Mesenchymal stem cell (in vitro differentiated cells and primary cell): ENCODE measurements at regions not wholly inside any gene's neighbourhood (a gene's known extent, or its start where the extent isn't known, plus 50 kb on each side); places are given as distances from the start of the nearest gene placed in this dataset.
"Not testable (repeated sequence)": the region's sequence is repeated elsewhere in the genome, so short reads cannot be mapped to it uniquely, and the experiment has no call there.

ENCODE experiments used
- DNase-seq: peaks from one replicate; pipeline ENCODE4 v3.0.0-alpha.2; 2013
- H2AFZ ChIP-seq: one replicate; pipeline ENCODE4 v1.6.1; 2013; ENCODE audit warnings: low read depth, mild to moderate bottlenecking, control low read depth, inconsistent platforms, low read length, moderate library complexity
- H2AK5ac ChIP-seq: 2 replicates; pipeline ENCODE4 v1.6.1; 2013; ENCODE audit warnings: low read length, moderate library complexity, mild to moderate bottlenecking, inconsistent platforms; ENCODE audit not compliant: severe bottlenecking
- H2BK120ac ChIP-seq: one replicate; pipeline ENCODE4 v1.6.1; 2013; ENCODE audit warnings: low read depth, mild to moderate bottlenecking, inconsistent platforms, low read length, moderate library complexity
- H2BK12ac ChIP-seq, 2 experiments: one replicate each; pipeline ENCODE4 v1.6.1; 2013; ENCODE audit warnings: inconsistent platforms in 2 of 2, low read length in 2 of 2, mild to moderate bottlenecking in 2 of 2, moderate library complexity in 2 of 2, control low read depth in 1 of 2
- H2BK15ac ChIP-seq: one replicate; pipeline ENCODE4 v1.6.1; 2013; ENCODE audit warnings: mild to moderate bottlenecking, low read depth, inconsistent platforms; ENCODE audit not compliant: poor library complexity, severe bottlenecking
- H2BK5ac ChIP-seq: 2 replicates; pipeline ENCODE4 v1.6.1; 2013; ENCODE audit warnings: low read depth, mild to moderate bottlenecking, low read length, control low read depth, inconsistent platforms; ENCODE audit not compliant: poor library complexity, severe bottlenecking
- H3K14ac ChIP-seq, 2 experiments: one replicate each; pipeline ENCODE4 v1.6.1; 2013; ENCODE audit warnings: inconsistent platforms in 2 of 2, low read length in 2 of 2, control low read depth in 1 of 2, mild to moderate bottlenecking in 1 of 2, moderate library complexity in 1 of 2
- H3K18ac ChIP-seq, 2 experiments: one replicate each; pipeline ENCODE4 v1.6.1; 2013; ENCODE audit warnings: inconsistent platforms in 2 of 2, low read length in 2 of 2, control low read depth in 1 of 2, low read depth in 1 of 2, mild to moderate bottlenecking in 1 of 2
- H3K23ac ChIP-seq, 2 experiments: one replicate each; pipeline ENCODE4 v1.6.1; 2013; ENCODE audit warnings: inconsistent platforms in 2 of 2, low read length in 2 of 2, mild to moderate bottlenecking in 2 of 2, moderate library complexity in 2 of 2, control low read depth in 1 of 2
- H3K27ac ChIP-seq: 2 replicates; pipeline ENCODE4 v1.5.1; 2013; ENCODE audit warnings: mild to moderate bottlenecking, moderate library complexity, low read length, control low read depth, inconsistent platforms; ENCODE audit not compliant: poor library complexity, severe bottlenecking
- H3K27me3 ChIP-seq, 2 experiments: 2 replicates each; pipeline versions ENCODE4 v1.6.1 to v1.7.0; 2013; ENCODE audit warnings: low read length in 2 of 2, mild to moderate bottlenecking in 2 of 2, moderate library complexity in 2 of 2, control low read depth in 1 of 2, inconsistent platforms in 1 of 2; ENCODE audit not compliant: control insufficient read depth in 1 of 2, insufficient read depth in 1 of 2
- H3K36me3 ChIP-seq, 2 experiments: 2 replicates each; pipeline versions ENCODE4 v1.6.1 to v1.7.0; 2013; ENCODE audit warnings: low read length in 2 of 2, control low read depth in 1 of 2, inconsistent platforms in 1 of 2, low read depth in 1 of 2, mild to moderate bottlenecking in 1 of 2; ENCODE audit not compliant: insufficient read depth in 2 of 2, control insufficient read depth in 1 of 2
- H3K4ac ChIP-seq, 2 experiments: one replicate each; pipeline ENCODE4 v1.6.1; 2013; ENCODE audit warnings: inconsistent platforms in 2 of 2, low read length in 2 of 2, mild to moderate bottlenecking in 2 of 2, moderate library complexity in 2 of 2, control low read depth in 1 of 2, low read depth in 1 of 2
- H3K4me1 ChIP-seq: 2 replicates; pipeline ENCODE4 v1.6.1; 2013; ENCODE audit warnings: low read depth, low read length, control low read depth; ENCODE audit not compliant: control insufficient read depth, insufficient read depth
- H3K4me2 ChIP-seq: 2 replicates; pipeline ENCODE4 v1.6.1; 2013; ENCODE audit warnings: low read length, mild to moderate bottlenecking, inconsistent platforms; ENCODE audit not compliant: poor library complexity, severe bottlenecking
- H3K4me3 ChIP-seq, 2 experiments: 2 replicates each; pipeline versions ENCODE4 v1.5.1 to v1.7.0; 2013; ENCODE audit warnings: low read length in 2 of 2, mild to moderate bottlenecking in 2 of 2, control low read depth in 1 of 2, low read depth in 1 of 2; ENCODE audit not compliant: insufficient read depth in 1 of 2
- H3K79me1 ChIP-seq: replicated peaks from 2 replicates; pipeline ENCODE4 v1.6.1; 2013; ENCODE audit warnings: mild to moderate bottlenecking, control low read depth, low read length, inconsistent platforms; ENCODE audit not compliant: poor library complexity, severe bottlenecking
- H3K9ac ChIP-seq: 2 replicates; pipeline ENCODE4 v1.7.0; 2013; ENCODE audit warnings: mild to moderate bottlenecking, low read length, moderate library complexity
- H3K9me3 ChIP-seq: 2 replicates; pipeline ENCODE4 v1.7.0; 2013; ENCODE audit warnings: mild to moderate bottlenecking, low read length; ENCODE audit not compliant: control insufficient read depth
- H4K8ac ChIP-seq: one replicate; pipeline ENCODE4 v1.6.1; 2013; ENCODE audit warnings: inconsistent platforms, mild to moderate bottlenecking, low read length, moderate library complexity
- H4K91ac ChIP-seq: one replicate; pipeline ENCODE4 v1.6.1; 2013; ENCODE audit warnings: mild to moderate bottlenecking, low read length, inconsistent platforms
- WGBS: methylation state at CpG from one replicate; pipeline ENCODE4 v1.1.7; 2013; ENCODE audit warnings: mixed read lengths; 5-methylcytosine and 5-hydroxymethylcytosine counted together

DNA sequence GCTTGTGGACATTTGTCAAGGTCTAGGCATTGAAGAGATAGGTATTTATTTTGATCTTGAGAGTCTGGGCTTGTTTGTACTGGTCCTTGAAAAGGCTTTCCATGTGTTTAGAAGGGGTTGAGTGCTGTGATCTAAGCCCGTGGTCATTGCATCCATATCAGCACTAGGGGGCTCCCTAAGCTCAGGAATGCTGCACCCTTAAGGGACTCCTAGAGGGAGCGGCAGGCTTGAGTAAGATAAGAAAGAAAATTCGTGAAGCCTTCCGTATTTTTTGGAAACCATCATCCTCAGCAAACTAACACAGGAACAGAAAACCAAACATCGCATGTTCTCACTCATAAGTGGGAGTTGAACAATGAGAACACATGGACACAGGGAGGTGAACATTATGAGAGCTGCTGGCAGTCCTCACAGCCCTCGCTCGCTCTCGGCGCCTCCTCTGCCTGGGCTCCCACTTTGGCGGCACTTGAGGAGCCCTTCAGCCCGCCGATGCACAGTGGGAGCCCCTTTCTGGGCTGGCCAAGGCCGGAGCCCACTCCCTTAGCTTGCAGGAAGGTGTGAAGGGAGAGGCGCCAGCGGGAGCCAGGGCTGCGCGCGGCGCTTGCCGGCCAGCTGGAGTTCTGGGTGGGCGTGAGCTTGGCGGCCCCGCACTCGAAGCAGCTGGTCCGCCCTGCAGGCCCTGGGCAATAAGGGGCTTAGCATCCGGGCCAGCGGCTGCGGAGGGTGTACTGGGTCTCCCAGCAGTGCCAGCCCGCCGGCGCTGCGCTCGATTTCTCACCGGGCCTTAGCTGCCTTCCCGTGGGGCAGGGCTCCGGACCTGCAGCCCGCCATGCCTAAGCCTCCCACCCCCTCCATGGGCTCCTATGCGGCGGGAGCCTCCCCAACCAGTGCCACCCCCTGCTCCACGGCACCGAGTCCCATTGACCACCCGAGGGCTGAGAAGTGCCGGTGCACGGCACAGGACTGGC is 201.2 kb upstream of the PCDH18 start:
- not testable (repeated sequence) for H3K27ac ChIP-seq, H3K36me3 ChIP-seq, DNase-seq, H4K91ac ChIP-seq, H3K79me1 ChIP-seq, H4K8ac ChIP-seq, H3K18ac ChIP-seq, H3K4me2 ChIP-seq, H3K4ac ChIP-seq, H3K9ac ChIP-seq, H3K14ac ChIP-seq, H3K23ac ChIP-seq, H2BK5ac ChIP-seq, H2BK12ac ChIP-seq, H3K27me3 ChIP-seq, H2BK120ac ChIP-seq, H3K4me3 ChIP-seq, H2AK5ac ChIP-seq, H3K4me1 ChIP-seq, H2AFZ ChIP-seq
- Histone ChIP-seq H3K9me3 (peaks cover 22% of the 10 kb centered on the region), H2BK15ac (peak overlapping the region; percentile 44)
- WGBS = 95% methylated on average over 43 of the region's 44 CpGs

DNA sequence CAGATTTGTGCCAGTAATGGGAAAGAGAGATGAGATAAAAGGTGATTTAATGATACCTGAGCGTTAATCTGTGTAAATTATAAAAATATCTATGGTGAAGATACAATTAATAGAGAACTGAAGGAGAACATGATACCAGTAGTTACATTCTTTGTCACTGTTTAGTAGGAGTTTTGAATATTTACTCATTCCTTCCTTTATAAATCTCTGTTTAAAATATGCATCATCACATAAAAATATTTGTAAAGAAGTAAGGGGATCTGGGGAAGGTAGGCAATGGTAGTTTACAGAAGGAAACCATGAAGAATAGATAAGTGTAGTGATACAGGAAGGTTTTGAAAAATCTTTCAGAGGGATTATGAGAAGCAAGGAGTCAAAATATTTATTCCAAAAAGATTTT is 190.6 kb upstream of the PCDH18 start:
- H2BK12ac ChIP-seq = no peak overlapping the region
- no peaks in the 10 kb centered on the region for H3K36me3 ChIP-seq
- no peak overlapping the region for H3K4ac ChIP-seq
- no peak overlapping the region for H2AK5ac ChIP-seq
- no peak overlapping the region for H3K4me3 ChIP-seq
- no peak overlapping the region for H3K14ac ChIP-seq
- no peak overlapping the region for H4K8ac ChIP-seq
- no peaks in the 10 kb centered on the region for H3K4me1 ChIP-seq
- no peak overlapping the region for H3K23ac ChIP-seq
- no peak overlapping the region for H2AFZ ChIP-seq
- no peak overlapping the region for H3K27ac ChIP-seq
- H2BK120ac ChIP-seq = no peak overlapping the region
- H3K9me3 ChIP-seq = peaks cover 7% of the 10 kb centered on the region
- H3K79me1 ChIP-seq = no peaks in the 10 kb centered on the region
- no peak overlapping the region for H2BK15ac ChIP-seq
- no peak for DNase-seq
- no CpG with 5 or more reads among the region's 1 CpG for WGBS
- no peak overlapping the region for H4K91ac ChIP-seq
- no peak overlapping the region for H3K18ac ChIP-seq
- no peaks in the 10 kb centered on the region for H3K27me3 ChIP-seq
- no peak overlapping the region for H3K4me2 ChIP-seq
- H3K9ac ChIP-seq = no peak overlapping the region
- no peak overlapping the region for H2BK5ac ChIP-seq

DNA sequence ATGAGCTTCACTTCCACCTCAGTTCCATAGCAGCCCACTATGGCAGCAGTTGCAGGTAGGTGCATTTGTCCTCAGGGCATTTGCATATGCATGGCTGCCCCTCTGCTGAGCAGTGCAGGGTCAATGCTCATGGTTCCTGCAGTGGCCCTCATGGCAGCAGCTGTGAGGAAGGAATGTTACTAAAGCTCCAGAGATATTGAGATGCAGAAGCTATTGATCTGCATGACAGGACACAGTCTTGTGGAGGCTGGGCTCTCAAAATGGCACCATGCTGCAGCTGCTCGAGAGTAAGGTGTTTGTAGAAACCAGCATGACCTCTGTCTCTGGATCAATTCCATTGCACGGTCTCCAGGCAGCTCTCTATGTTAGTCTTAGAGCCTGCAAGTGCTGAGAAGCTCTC is 179.2 kb upstream of the PCDH18 start:
- H3K27ac ChIP-seq = no peak overlapping the region
- no peak overlapping the region for H3K14ac ChIP-seq
- H3K9me3 ChIP-seq = no peaks in the 10 kb centered on the region
- no peaks in the 10 kb centered on the region for H3K79me1 ChIP-seq
- no peak overlapping the region for H3K23ac ChIP-seq
- WGBS = 92% methylated on average over 2 of the region's 2 CpGs
- H3K4ac ChIP-seq = no peak overlapping the region
- H4K8ac ChIP-seq = peak overlapping the region; percentile 19
- H4K91ac ChIP-seq = no peak overlapping the region
- H2BK15ac ChIP-seq = no peak overlapping the region
- peak overlapping the region in 1 of 2 experiments; percentile 29 for H2BK12ac ChIP-seq
- H3K4me1 ChIP-seq = peaks cover 2% of the 10 kb centered on the region
- H3K27me3 ChIP-seq = no peaks in the 10 kb centered on the region
- H3K18ac ChIP-seq = peak overlapping the region in 1 of 2 experiments; percentile 54
- H2AFZ ChIP-seq = no peak overlapping the region
- no peak overlapping the region for H2BK5ac ChIP-seq
- no peak overlapping the region for H3K4me3 ChIP-seq
- no peaks in the 10 kb centered on the region for H3K36me3 ChIP-seq
- no peak overlapping the region for H2AK5ac ChIP-seq
- H3K4me2 ChIP-seq = no peak overlapping the region
- H2BK120ac ChIP-seq = no peak overlapping the region
- H3K9ac ChIP-seq = no peak overlapping the region
- no peak for DNase-seq

DNA sequence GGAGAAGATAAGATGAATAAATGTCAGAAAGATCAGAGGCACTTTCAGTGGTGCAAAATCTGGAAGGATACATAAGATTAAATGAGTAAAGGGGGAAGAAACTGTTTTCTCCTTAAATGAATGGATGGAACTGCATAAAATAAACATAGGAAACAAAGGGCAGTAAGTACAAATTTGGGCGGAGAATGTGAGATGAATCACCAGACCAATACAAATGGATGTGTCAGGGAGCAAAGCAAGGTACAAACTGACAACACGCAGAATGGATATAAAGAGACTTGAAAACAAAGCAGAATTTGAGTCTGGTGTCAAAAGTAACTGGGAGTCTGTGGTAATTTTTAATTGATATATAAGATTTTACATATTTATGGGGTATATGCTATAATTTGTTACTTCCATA is 175.3 kb upstream of the PCDH18 start:
- H3K27me3 ChIP-seq = no peaks in the 10 kb centered on the region
- H2AK5ac ChIP-seq = no peak overlapping the region
- no peak overlapping the region for H2BK12ac ChIP-seq
- no peak overlapping the region for H4K8ac ChIP-seq
- no peak overlapping the region for H2BK5ac ChIP-seq
- H3K27ac ChIP-seq = no peak overlapping the region
- no peak overlapping the region for H4K91ac ChIP-seq
- H3K4me3 ChIP-seq = no peak overlapping the region
- no peak overlapping the region for H3K4me2 ChIP-seq
- H3K4me1 ChIP-seq = peaks cover 2% of the 10 kb centered on the region
- H3K9ac ChIP-seq = no peak overlapping the region
- WGBS = 3% methylated on average over 1 of the region's 2 CpGs
- no peak overlapping the region for H3K18ac ChIP-seq
- H2AFZ ChIP-seq = no peak overlapping the region
- no peak overlapping the region for H3K14ac ChIP-seq
- no peak overlapping the region for H3K4ac ChIP-seq
- peak; percentile 61 for DNase-seq
- H3K79me1 ChIP-seq = no peaks in the 10 kb centered on the region
- no peak overlapping the region for H2BK120ac ChIP-seq
- H3K23ac ChIP-seq = no peak overlapping the region
- no peaks in the 10 kb centered on the region for H3K9me3 ChIP-seq
- no peak overlapping the region for H2BK15ac ChIP-seq
- H3K36me3 ChIP-seq = no peaks in the 10 kb centered on the region
